HG02678 (cell line): ENCODE measurements at regions not wholly inside any gene's neighbourhood (a gene's known extent, or its start where the extent isn't known, plus 50 kb on each side); places are given as distances from the start of the nearest gene placed in this dataset.
"Not testable (repeated sequence)": the region's sequence is repeated elsewhere in the genome, so short reads cannot be mapped to it uniquely, and the experiment has no call there.

Experiments used
- ATAC-seq: cut with Tn5 transposase; IDR thresholded peaks from one replicate; pipeline ENCODE4 v1.9.1; 2021; ENCODE audit warnings: mild to moderate bottlenecking, moderate library complexity; ENCODE audit not compliant: unreplicated experiment

DNA sequence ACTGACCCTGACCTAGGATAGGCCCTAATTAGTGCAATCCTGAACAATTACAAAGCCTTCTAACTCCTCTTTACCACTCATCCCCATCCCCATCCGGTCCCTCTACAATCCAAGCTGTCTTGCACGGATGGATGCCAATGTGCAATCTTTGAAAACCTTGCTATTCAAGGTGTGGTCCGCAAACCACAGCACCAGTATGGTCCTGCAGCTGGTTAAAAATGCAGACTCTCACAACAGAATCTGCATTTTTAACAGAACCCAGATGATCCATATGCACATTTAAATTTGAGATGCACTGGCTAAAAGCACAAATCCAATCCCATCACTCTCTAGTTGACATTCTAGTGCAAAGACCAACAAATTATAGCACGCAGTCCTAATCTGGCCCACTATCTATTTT lies 230.6 kb upstream of the KRR1 start:
- no peak for ATAC-seq

- no peak for ATAC-seq
These were observed 228.5 kb upstream of the KRR1 start for GRCh38 chr12:75739912-75740311.

- not testable (repeated sequence) for ATAC-seq
These were observed 227.7 kb upstream of the KRR1 start for GRCh38 chr12:75739098-75739497.

DNA sequence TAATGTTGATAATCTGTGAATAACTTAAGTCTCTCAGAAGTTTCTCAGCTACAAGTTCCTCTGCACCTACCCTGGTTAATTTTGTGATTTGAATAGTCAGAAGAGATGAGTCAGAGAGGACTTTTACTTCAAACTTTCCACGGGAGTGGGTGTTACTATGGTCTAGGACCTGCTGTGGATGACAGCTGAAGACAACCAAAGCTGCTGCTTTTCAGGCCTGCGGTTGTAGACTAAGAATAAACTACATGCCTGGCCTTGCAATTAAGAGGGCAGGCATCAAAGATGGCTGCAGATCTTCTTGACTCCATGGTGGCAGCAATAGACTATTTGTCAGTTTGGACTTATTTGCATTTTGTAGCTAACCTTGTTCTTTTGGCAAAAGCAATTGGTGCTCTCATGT lies 227.1 kb upstream of the KRR1 start:
- peak; percentile 97 for ATAC-seq

- no peak for ATAC-seq
These were observed 224.4 kb upstream of the KRR1 start for GRCh38 chr12:75735853-75736252.

DNA sequence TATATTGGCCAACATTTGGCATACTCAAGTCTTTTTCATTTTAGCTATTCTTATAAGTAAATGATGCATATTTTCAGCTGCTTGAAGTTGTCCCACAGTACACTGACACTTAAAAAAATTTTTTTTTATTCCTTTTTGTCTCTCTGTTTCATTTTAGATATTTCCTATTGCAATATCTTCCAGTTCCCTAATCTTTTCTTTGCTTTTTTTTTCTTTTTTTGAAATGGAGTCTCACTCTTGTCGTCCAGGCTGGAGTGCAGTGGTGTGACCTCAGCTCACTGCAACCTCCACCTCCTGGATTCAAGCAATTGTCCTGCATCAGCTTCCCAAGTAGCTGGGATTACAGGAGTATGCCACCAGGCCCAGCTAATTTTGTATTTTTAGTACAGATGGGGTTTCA lies 217.4 kb upstream of the KRR1 start:
- ATAC-seq, result no peak

- no peak for ATAC-seq
These were observed 216.2 kb upstream of the KRR1 start for GRCh38 chr12:75727577-75727976.

DNA sequence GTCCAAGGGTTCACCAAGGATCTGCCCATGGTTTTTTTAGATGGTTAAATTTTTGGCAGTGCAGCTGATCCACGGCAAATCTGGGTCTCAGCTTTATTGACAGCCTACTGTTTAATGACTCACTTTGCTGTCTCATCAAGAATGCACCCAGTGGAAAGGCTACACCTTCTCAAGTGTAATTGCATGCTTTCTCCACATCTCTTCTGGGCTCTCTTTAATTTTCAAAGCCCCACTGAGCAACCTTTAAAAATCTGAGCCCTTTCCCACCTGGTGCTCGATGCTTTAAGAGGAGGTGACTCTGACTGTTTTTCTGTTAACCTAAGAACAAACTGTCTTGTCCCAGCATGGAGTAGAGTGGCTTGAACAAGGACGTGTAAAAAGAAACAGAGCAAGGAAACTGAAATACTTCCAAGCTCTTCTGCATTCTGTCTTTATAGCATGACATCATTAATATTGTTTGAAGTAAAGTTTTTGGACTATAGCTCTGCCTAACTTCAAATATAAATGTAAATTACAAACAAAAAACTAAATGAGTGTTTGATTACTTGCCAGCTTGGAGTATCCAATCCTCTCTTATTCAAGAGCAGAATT lies 214.2 kb upstream of the KRR1 start:
- ATAC-seq, result no peak

GRCh38 chr12:75724928-75725312 lies 213.5 kb upstream of the KRR1 start:
- no peak for ATAC-seq

DNA sequence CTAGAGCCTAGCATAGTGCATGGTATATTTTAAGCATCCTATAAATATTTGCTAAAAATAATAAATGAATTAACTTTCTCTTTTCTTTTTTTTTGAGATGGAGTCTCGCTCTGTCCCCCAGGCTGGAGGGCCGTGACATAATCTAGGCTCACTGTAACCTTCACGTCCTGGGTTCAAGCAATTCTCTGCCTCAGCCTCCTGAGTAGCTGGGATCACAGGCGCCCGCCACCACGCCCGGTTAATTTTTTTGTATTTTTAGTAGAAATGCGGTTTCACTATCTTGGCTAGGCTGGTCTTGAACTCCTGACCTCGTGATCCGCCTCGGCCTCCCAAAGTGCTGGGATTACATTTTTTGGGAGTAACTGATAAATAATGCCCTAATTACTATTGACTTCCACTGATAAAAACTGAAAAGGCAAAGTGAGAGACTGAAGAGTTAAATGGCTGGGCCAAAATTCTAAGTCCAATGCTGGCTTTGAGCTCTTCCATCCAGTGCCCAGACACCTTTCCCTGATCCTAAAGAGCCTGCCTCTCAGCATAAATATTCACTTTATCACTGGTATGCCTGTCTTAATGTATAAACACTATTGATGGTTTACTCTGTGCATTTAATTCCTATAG lies 213.0 kb upstream of the KRR1 start:
- ATAC-seq, result no peak

GRCh38 chr12:75722714-75723200 lies 211.3 kb upstream of the KRR1 start:
- ATAC-seq, result peak; percentile 89

DNA sequence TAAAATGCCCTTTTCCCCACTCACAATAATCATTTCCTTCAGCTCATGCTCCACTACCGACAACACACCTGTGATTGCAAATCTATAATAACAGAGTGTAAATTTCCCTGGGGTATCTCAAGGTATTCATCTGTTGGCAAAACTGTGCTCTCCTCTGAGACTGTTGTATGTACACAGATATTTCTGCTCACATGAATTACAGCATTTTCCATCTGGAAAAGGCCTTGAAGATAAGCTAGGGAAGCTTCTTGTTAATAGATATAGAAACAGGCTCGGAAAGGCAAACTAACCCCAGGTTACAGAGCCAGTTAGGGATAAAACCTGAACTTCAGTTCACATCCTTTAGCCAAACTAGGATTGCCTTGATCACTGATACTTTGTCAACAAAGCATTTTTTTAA lies 210.4 kb upstream of the KRR1 start:
- ATAC-seq, result no peak

- ATAC-seq, result no peak
These were observed 209.6 kb upstream of the KRR1 start for GRCh38 chr12:75720812-75721641.

DNA sequence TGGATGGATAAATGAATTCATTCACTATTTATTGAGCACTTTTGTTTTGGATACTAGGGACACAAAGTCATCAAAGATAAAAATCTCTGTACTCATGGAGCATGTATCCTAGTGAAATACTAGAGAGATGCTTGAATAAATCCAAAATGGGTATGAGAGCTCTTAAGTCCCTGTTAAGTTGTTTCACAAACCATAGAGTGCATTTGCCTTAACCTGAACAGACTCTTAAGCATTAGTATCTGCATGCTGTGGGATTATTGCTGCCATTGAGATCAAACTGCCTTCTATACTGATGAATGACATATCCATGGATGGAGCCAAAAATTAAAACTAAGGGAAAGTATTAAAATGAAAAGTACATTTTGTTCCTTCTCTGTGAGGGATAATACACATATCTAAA lies 206.5 kb upstream of the KRR1 start:
- ATAC-seq, result no peak

GRCh38 chr12:75716291-75717025 lies 205.0 kb upstream of the KRR1 start:
- ATAC-seq, result no peak

- ATAC-seq, result no peak
These were observed 204.3 kb upstream of the KRR1 start for GRCh38 chr12:75715682-75716081.

- no peak for ATAC-seq
These were observed 203.9 kb upstream of the KRR1 start for GRCh38 chr12:75715323-75715644.

DNA sequence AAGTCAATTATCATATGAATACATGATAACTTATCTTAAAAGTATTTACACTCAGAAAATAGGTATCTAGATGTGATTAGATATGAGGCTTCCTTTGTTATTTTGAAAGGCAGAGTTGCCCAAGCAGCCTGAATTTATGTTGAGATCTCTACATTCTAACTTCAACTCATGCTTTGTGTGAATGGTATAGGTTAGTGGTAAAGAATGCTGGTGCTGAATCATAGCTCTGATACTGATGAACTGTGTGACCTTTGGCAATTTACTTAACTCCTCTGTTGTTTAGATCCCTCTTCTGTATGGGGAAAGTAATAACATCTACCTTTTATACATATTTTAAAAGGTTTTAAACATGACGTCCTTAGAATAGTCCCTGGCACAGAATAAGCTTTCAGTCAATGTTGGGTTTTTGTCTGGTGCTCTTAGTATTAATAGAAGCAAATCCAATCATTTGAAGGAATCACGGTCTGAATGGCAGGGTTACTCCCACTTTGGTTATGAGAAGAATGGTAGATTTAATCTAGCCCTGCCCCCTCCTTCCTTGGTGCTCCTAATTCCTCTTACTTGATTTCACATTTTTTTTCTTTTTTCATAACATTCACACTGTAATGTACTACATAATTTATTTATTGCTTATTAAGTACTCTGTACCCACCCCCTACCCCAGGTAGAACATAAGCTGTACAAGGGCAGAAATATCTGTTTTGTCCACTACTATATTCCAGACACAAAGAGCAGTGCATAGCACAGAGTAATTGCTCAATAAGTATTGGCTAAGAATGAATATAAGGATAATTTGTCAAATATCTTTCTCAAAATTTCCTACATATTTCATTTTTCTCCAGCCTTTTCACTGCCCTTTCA lies 203.3 kb upstream of the KRR1 start:
- no peak for ATAC-seq

DNA sequence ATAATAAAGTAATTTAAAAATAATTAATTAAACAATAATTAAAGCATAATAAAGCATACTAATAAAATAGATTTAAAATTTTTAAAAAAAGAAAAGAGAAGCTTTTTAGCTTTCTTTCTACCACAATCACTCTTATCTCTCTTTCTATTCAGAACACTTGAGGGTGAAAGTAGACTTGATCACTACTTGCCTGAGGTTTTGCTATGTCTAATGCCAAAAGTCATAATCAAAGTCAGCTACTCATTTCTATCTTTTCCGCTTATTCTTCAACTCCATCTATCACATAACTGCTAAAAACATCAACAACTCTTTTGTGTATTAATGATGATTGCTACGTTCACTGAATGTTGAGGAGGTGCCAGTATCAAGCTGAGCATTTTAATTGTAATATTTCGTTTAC lies 202.0 kb upstream of the KRR1 start:
- ATAC-seq, result no peak

DNA sequence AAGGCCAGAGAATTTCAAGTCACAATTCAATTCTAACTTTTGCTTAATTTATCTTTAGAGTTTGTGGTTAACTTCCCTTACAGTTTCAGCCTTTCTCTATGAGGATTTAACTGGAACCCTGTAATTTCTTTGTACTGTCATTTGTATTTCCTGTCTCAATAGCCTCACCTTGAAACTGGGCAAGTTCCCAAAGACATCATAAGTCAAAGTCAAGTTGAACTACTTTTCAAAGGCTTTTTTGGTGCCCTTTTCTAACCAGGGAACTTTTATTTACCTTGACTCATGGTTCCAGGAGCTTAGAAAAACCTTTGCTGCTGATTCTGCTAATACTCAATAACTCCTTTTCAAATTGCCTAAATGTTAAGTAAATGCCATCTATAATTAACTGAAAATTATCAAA lies 200.8 kb upstream of the KRR1 start:
- no peak for ATAC-seq

DNA sequence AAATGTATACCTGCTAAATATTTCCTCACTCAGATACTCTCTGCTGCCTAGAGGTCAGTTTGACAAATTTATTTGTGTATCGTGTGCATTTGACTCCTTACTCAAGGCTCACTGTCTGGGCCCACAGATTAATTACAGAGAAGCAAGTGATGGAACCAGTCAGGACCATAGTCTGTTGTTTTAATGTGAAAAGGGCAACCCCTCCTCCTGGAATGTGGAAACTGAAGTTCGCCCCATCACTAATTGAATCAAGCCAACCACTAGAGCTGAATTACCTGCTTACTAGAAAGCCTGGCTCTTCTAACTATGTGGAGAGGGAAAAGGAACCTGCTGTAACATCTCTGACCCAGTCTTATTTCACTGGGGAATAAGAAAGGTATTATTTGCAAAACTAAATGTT lies 199.9 kb upstream of the KRR1 start:
- no peak for ATAC-seq
